Gastrocnemius medialis (tissue), 4 donors: ENCODE measurements at regions not wholly inside any gene's neighbourhood (a gene's known extent, or its start where the extent isn't known, plus 50 kb on each side); places are given as distances from the start of the nearest gene placed in this dataset.

ENCODE experiments used
- ATAC-seq, 2 donors: fragments of 150-250 bp; one replicate each; pipeline ENCODE4 v1.9.1; 2016
- DNase-seq, 2 donors: peaks; one replicate each; pipeline ENCODE4 v3.0.0-alpha.2; 2019
- H3K27ac ChIP-seq, 4 donors: fragments of 200-600 bp; sonication (generic); 1 replicate in 1 of 4; 2 replicates in 3 of 4; pipeline ENCODE4 v1.5.1; 2016 to 2018; ENCODE audit warnings: mild to moderate bottlenecking in 2 of 4, moderate library complexity in 1 of 4
- H3K27me3 ChIP-seq, 3 donors: fragments of 200-600 bp; sonication (generic) in 2 of 3; 1 replicate in 1 of 3; 2 replicates in 2 of 3; pipeline versions ENCODE4 v1.5.1 to v1.6.0; 2016 to 2019; ENCODE audit warnings: mild to moderate bottlenecking in 1 of 3, moderate library complexity in 1 of 3
- H3K36me3 ChIP-seq, 2 donors: fragments of 200-600 bp; sonication (generic) in 1 of 2; one replicate each; pipeline ENCODE4 v1.5.1; 2017 to 2018
- H3K4me1 ChIP-seq, 2 donors: fragments of 200-600 bp; sonication (generic) in 1 of 2; one replicate each; pipeline ENCODE4 v1.5.1; 2016 to 2017; ENCODE audit warnings: mild to moderate bottlenecking in 2 of 2
- H3K4me3 ChIP-seq, 4 donors: fragments of 200-600 bp; sonication (generic) in 3 of 4; 1 replicate in 1 of 4; 2 replicates in 3 of 4; pipeline ENCODE4 v1.5.1; 2016 to 2019; ENCODE audit warnings: mild to moderate bottlenecking in 2 of 4
- H3K9me3 ChIP-seq, 3 donors: fragments of 200-600 bp; sonication (generic) in 2 of 3; 1 replicate in 1 of 3; 2 replicates in 2 of 3; pipeline ENCODE4 v1.5.1; 2016 to 2019
- POLR2A ChIP-seq, 2 donors: fragments of 450-650 bp; IDR thresholded peaks; one replicate each; pipeline ENCODE4 v1.6.1; 2017; ENCODE audit warnings: antibody characterized with exemption in 2 of 2, mild to moderate bottlenecking in 2 of 2, moderate library complexity in 2 of 2
- in situ Hi-C, 4 donors: fragments of 200-750 bp; cut with MboI; loops; one replicate each; pipeline versions ENCODE4 v1.15.0 to v1.8.0; 2017; ENCODE audit warnings: low sequenced_read_pairs in 4 of 4
- intact Hi-C: fragments of 100-400 bp; cut with DNase I; formaldehyde crosslinking; loops from one replicate; pipeline ENCODE4 v1.15.1; 2023; ENCODE audit warnings: low total_unique reads
- TF ChIP-seq, protein P1 (sequence below), 5 experiments: fragments of 450-650 bp in 3 of 5; fragments of 200-600 bp in 2 of 5; sonication (generic) in 2 of 5; IDR thresholded peaks in 4 of 5; conservative IDR thresholded peaks in 1 of 5; 1 replicate in 4 of 5; 2 replicates in 1 of 5; pipeline ENCODE4 v1.5.1; 2016 to 2019; ENCODE audit warnings: antibody characterized with exemption in 5 of 5, mild to moderate bottlenecking in 3 of 5, moderate library complexity in 3 of 5

DNA sequence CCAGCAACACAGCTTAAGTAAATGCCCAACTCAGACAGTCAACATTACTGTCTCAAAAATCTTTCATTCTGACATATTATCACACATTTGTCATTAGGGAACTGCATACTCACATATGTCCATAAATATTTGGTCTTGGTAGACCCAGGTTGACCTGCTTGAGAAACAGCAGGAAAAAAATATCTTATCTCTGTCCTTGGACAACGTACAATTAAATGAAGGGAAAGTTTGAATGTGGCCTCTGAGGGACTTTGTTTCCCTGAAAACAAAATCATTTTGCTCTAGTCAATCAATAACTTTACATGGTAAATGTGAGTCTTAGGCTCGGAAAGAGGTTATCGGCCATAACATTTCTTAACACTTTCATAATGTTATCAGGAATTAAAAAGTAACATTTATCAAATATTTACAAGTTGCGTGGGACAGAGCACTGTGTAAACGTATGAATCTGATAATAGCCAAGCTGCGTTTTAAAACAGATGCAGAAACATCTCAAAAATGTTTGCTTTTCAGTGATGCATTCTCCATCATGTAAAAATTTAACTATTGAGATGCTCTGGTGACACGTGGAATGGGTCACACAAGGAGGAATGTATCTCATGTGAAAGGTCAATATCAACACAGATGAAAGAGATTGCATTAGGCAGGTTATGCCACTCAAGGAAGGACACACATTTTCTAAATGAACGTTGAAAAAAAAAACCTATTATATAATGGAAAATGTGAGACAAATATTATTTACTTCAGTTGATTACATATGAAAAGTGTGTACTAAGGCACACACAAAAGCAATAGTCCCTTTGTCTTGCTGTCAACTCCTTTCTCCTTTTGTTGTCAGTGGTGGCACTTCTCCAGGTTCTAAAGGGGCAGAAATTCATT lies 304.4 kb downstream of the WDR72 start:
- ATAC-seq (no peak), DNase-seq (no peak)
- no peaks in the 10 kb centered on the region for H3K27me3 ChIP-seq
- no peak overlapping the region for H3K27ac ChIP-seq
- no peaks in the 10 kb centered on the region for H3K36me3 ChIP-seq
- H3K4me3 ChIP-seq = no peak overlapping the region
- TF ChIP-seq POLR2A (IDR thresholded peaks at IDR 0.05) = no peak
- TF ChIP-seq, protein P1, sequence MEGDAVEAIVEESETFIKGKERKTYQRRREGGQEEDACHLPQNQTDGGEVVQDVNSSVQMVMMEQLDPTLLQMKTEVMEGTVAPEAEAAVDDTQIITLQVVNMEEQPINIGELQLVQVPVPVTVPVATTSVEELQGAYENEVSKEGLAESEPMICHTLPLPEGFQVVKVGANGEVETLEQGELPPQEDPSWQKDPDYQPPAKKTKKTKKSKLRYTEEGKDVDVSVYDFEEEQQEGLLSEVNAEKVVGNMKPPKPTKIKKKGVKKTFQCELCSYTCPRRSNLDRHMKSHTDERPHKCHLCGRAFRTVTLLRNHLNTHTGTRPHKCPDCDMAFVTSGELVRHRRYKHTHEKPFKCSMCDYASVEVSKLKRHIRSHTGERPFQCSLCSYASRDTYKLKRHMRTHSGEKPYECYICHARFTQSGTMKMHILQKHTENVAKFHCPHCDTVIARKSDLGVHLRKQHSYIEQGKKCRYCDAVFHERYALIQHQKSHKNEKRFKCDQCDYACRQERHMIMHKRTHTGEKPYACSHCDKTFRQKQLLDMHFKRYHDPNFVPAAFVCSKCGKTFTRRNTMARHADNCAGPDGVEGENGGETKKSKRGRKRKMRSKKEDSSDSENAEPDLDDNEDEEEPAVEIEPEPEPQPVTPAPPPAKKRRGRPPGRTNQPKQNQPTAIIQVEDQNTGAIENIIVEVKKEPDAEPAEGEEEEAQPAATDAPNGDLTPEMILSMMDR (IDR thresholded peaks at IDR 0.05 in 4 of 5, conservative IDR thresholded peaks at IDR 0.05 in 1 of 5) = no peak
- intact Hi-C loops = no loop called here
- no peaks in the 10 kb centered on the region for H3K9me3 ChIP-seq
- no peaks in the 10 kb centered on the region for H3K4me1 ChIP-seq
- in situ Hi-C loops = no loop called here

DNA sequence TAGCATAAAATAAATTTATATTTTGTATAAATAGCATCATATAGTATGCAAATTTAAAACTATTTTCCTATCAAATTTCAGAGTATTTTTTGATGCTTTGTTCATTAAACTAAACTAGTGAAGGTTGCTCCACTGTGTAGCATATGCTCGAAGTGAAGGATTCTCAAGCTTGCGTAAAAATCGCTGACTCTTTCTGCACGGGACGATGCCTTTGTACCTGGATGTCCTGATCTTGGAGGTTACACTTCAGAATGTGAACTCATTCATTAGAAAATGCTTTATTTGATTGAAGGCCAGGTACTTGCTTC lies 305.0 kb downstream of the WDR72 start:
- Histone ChIP-seq H3K36me3 (no peaks in the 10 kb centered on the region), H3K27me3 (no peaks in the 10 kb centered on the region), H3K27ac (no peak overlapping the region), H3K4me3 (no peak overlapping the region), H3K4me1 (no peaks in the 10 kb centered on the region), H3K9me3 (no peaks in the 10 kb centered on the region)
- in situ Hi-C loops = no loop called here
- no peak for DNase-seq
- intact Hi-C loops = no loop called here
- no peak for TF ChIP-seq POLR2A (IDR thresholded peaks at IDR 0.05)
- TF ChIP-seq, protein P1 (IDR thresholded peaks at IDR 0.05 in 4 of 5, conservative IDR thresholded peaks at IDR 0.05 in 1 of 5) = no peak
- no peak for ATAC-seq

DNA sequence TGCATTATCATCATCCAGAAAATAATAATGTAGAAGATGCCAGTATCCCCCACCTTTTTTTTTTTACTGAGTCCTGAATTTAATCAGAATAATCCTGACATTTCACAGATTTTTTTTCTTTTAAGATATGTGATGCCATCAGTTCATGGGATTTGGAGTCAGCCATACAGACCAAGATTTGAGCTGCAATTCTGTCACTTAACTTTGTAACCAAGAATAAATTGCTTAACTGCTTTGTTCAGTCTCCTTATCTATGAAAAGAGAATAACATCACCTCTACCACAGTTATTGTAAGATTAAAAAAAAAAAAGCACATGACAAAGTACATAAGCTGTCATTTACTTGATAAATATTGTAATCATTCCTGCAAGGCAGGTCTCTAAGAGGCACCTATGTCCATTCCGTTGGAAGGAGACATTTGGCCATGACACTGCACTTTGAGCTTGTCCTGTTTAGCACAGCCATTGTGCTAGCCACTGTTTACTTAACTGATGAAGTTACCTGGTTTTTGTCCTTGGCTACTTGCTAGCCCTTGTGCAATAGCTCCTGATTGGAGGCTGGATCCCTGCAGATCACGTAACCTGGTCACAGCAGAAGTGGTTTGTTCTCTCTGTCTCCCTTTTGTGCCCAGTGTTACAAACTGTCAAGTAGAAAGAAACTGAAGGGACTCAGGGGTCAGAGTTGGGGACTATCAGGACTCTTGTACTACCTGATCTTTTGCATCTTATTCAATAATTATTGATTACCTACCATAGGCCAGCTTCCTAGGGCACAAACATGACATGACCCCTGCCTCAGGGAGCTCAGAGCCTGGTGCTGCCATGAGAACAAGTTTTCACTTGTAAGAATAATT lies 306.0 kb downstream of the WDR72 start:
- ATAC-seq (no peak), DNase-seq (no peak)
- Histone ChIP-seq H3K27ac (no peak overlapping the region), H3K9me3 (no peaks in the 10 kb centered on the region), H3K27me3 (no peaks in the 10 kb centered on the region), H3K4me3 (no peak overlapping the region), H3K36me3 (no peaks in the 10 kb centered on the region), H3K4me1 (no peaks in the 10 kb centered on the region)
- intact Hi-C loops = no loop called here
- in situ Hi-C loops = no loop called here
- no peak for TF ChIP-seq POLR2A (IDR thresholded peaks at IDR 0.05)
- TF ChIP-seq, protein P1 (IDR thresholded peaks at IDR 0.05 in 4 of 5, conservative IDR thresholded peaks at IDR 0.05 in 1 of 5) = no peak

DNA sequence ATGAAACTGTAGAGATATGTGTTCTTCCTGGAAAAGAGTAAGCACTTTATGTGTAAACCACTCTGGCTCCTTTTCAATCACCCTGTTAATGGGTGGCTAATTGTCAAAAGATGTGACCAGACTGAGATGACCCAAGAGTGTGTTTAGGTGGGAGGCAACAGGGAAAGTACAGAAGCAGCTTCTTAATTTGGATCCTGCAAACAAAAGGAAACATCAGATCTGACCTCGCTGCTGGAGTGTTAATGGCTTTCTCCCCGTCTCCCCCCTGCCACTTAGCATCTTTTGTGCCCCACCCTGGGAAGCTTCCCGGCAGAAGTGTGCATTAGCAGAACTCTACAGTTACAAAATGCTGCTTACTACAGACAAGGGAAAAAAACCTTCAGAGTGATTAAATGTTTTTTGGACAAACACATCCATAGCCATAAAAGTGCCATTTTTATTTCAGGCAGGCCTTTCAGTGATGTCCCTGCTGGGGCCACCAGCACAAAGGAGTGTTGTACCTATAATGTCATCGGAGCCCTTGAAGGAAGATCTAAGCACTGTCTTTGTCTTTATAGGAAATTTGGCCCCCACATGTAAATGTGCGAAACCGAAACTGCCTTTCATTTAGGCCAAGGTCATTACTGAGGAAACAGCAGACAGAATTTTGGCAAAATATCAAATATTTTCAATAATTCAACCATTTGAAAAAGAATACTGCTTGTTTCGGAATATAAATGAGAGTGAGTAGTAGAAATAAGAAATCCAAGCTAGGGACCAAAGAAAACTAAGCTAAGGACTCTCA lies 311.0 kb downstream of the WDR72 start:
- no peak for ATAC-seq
- in situ Hi-C loops = no loop called here
- no peaks in the 10 kb centered on the region for H3K36me3 ChIP-seq
- H3K4me3 ChIP-seq = no peak overlapping the region
- H3K9me3 ChIP-seq = no peaks in the 10 kb centered on the region
- no peak for DNase-seq
- no peaks in the 10 kb centered on the region for H3K27me3 ChIP-seq
- intact Hi-C loops = no loop called here
- no peak for TF ChIP-seq POLR2A (IDR thresholded peaks at IDR 0.05)
- TF ChIP-seq, protein P1 (IDR thresholded peaks at IDR 0.05 in 4 of 5, conservative IDR thresholded peaks at IDR 0.05 in 1 of 5) = no peak
- H3K27ac ChIP-seq = no peak overlapping the region
- no peaks in the 10 kb centered on the region for H3K4me1 ChIP-seq
